H1 (cell line): ENCODE measurements at regions not wholly inside any gene's neighbourhood (a gene's known extent, or its start where the extent isn't known, plus 50 kb on each side); places are given as distances from the start of the nearest gene placed in this dataset.

Experiments used
- CBX8 ChIP-seq: fragments of 300-800, 300-1000 bp; sonication (generic); IDR thresholded peaks from 2 replicates; pipeline ENCODE4 v1.7.1; 2016; ENCODE audit warnings: low read depth, low read length, borderline replicate concordance
- CREB1 ChIP-seq: IDR thresholded peaks from 2 replicates; pipeline ENCODE4 v1.6.1; 2012; ENCODE audit warnings: inconsistent platforms
- CTBP2 ChIP-seq: IDR thresholded peaks from 2 replicates; pipeline ENCODE4 v1.7.0; 2011; ENCODE audit warnings: borderline replicate concordance, mild to moderate bottlenecking, moderate library complexity, mixed read lengths, low read length; ENCODE audit not compliant: insufficient read depth, insufficient read length
- GTF2F1 ChIP-seq: IDR thresholded peaks from 2 replicates; pipeline ENCODE4 v1.6.1; 2012; ENCODE audit warnings: low read depth, low read length, improper control_type of control experiment, borderline replicate concordance
- JUN ChIP-seq: IDR thresholded peaks from 2 replicates; pipeline ENCODE4 v1.6.1; 2011; ENCODE audit warnings: low read depth, mild to moderate bottlenecking, improper control_type of control experiment, low read length
- POLR2AphosphoS5 ChIP-seq: IDR thresholded peaks from 2 replicates; pipeline ENCODE4 v1.6.1; 2011; ENCODE audit warnings: low read depth, low read length
- SP4 ChIP-seq: IDR thresholded peaks from 2 replicates; pipeline ENCODE4 v1.6.1; 2012; ENCODE audit warnings: low read length, inconsistent platforms

DNA sequence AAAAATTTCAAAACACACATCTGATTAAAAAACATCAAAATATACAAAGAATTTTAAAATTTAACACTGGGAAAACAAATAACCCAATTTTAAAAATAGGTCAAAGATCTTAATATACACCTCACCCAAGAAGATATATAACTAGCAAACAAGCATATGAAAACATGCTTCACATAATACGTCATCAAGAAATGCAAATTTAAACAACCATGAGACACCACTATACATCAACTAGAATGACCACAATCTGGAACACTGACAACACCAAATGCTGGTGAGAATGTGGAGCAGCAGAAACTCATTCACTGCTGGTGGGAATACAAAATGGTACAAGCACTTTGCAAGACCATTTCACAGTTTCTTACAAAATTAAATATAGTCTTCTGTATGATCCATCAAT lies 498.4 kb downstream of the IPMK start (continued):
- TF ChIP-seq CTBP2 (no peak), POLR2AphosphoS5 (no peak), CREB1 (no peak), GTF2F1 (no peak), SP4 (no peak), CBX8 (no peak), JUN (no peak)
